Jurkat, Clone E6-1 (cell line): ENCODE measurements at regions not wholly inside any gene's neighbourhood (a gene's known extent, or its start where the extent isn't known, plus 50 kb on each side); places are given as distances from the start of the nearest gene placed in this dataset.
"Not testable (repeated sequence)": the region's sequence is repeated elsewhere in the genome, so short reads cannot be mapped to it uniquely, and the experiment has no call there.

ENCODE experiments used
- DNase-seq: peaks from one replicate; pipeline ENCODE4 v3.0.0-alpha.2; 2011; ENCODE audit warnings: low read depth, low spot score
- H3K4me3 ChIP-seq: 2 replicates; pipeline ENCODE4 v1.5.1; 2011; ENCODE audit warnings: mild to moderate bottlenecking, low read length, control low read depth, moderate library complexity

DNA sequence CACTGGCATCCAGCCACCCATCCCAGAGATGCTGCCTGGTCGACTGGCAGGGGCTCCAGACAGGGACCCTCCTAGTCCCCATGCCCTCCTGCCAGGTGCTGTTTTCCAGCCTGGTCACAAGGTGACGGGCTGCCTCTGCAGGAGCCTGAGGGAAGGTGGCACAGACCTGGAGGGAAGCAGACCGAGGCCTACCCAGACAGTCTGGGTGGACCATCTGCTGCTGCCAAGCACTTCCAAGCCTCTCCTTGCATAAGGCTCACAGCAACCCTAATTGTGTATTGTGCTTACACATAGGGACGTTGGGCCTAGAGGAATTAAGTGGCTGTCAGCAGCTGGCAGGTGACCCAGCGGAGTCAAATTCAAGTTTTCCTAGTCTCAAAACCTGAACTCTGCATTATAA, 90.1 kb upstream of the KCNJ18 start:
- no peak for DNase-seq
- no peak overlapping the region for H3K4me3 ChIP-seq

DNA sequence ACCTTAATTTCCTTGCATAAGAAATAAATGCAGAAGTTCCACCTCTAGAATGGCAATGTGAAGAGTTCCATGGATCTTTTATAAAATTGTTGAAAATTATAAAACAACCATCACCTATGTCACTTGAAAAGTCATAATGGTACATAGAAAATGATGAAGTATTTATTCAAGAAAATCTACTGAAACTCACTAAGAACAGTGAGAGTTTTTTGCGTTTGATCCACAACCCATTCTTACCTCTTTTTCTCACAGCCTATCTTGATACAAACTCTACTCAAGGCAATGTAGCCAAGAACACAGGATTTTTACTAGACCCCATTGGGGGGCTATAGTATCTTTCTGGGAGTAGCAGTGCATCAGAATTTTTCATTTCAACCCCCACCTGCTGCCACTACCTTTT, 89.0 kb upstream of the KCNJ18 start:
- not testable (repeated sequence) for DNase-seq, H3K4me3 ChIP-seq

DNA sequence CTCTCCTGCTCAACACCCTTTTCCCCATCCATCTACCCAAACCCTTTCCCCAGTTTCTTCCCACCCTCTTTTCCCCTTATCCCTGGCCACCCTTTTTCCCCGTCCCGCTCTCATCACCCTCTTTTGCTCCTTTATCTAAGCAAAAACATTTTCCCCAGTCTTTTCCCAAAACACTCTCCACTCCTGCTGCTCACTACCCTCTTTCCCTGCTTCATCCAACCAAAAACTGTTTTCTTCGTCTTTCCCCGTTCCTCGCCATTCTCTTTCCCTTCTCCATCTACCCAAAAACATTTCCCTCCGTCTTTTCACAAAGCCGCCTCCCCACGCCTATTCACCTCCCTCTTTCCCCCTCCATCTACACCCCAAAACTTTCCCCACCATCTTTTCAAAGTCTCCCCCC, 80.9 kb upstream of the KCNJ18 start:
- not testable (repeated sequence) for DNase-seq, H3K4me3 ChIP-seq

DNA sequence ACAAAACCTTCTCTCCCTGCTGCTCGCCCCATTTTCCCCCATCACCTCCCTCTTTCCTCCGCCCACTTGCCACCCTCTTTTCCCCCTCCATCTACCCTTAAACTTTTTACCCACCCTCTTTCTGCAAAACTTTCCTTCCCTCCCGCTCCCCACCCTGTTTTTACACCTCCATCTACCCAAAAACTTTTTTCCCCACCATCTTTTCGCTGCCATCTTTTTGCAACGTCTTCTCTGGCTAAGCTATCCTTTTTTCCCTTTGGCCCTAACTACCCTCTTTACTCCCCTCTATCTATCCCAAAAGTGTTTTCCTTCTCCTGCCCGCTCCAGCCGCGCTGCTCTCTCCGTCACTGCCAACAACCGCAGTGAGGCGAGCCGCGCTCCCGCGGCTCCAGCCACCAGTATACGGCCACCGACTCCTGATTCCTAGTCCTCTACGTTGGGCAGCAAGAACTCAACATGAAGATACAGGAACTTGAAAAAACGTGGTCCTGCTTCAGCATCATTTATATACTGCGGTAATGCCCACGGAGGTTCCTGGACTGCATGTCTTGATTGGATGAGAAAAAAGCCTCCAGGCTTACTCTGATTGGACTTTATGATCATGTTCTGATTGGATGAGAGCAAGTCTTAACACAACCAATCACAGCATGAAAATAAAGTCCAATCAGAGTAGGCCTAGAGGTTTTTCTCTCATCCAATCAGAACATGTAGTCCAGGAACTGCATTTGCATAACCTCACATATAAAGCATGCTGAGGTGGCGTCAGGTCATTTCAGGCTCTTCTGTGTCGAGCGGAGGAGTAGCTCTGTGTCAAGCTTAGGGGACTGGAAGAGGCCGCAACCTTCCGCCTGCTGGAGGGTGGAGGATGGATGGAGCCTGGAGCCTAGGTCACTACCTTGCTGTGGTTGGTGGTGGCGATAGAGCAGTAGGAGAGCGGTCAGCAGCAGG, 79.9 kb upstream of the KCNJ18 start:
- not testable (repeated sequence) for DNase-seq, H3K4me3 ChIP-seq

DNA sequence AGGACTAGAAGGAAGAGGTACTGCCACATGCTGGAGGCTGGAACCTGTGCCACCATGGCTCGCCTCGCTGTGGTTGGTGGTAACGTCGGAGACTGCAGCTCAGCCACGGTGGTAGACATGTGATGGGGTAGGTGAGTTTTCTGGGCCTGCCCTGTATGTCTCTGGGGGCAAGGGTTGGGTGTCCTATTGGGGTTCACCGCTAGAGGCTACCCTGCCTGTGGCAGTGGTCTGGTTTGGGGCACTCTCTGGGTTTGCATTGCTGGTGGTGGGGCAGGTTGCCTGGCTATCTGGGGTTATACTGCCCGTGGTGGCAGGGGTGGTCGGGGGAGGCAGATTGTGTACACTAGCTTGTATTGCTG, 79.3 kb upstream of the KCNJ18 start:
- no peak for DNase-seq

DNA sequence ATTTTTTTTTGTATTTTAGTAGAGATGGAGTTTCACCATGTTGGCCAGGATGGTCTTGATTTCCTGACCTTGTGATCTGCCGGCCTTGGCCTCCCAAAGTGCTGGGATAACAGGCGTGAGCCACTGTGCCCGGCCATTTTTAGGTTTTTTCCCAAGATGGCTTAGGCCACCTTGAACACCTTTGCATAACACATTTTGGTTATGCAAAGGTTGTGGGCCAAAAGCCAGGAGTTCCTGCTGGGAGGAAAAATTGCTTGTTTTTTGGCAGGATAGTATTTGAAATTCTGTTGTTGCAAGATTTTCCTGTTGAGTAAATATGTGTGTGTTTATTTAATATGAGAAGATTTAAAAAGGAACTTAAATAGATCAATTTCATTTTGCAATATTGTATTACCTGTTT, 65.3 kb upstream of the KCNJ18 start:
- DNase-seq, H3K4me3 ChIP-seq: not testable (repeated sequence)

More for the DNA sequence above, 79.3 kb upstream of the KCNJ18 start:
- H3K4me3 ChIP-seq = no peak overlapping the region
